NCI-H146 (cell line): ENCODE measurements at regions not wholly inside any gene's neighbourhood (a gene's known extent, or its start where the extent isn't known, plus 50 kb on each side); places are given as distances from the start of the nearest gene placed in this dataset.

Experiments
- DNase-seq: peaks from one replicate; lab custom pipeline; 2025; lab: John Stamatoyannopoulos, UW

- no peak for DNase-seq
These were observed 682.6 kb upstream of the SGCG start for GRCh38 chr13:22497991-22498780.

- no peak for DNase-seq
These were observed 680.9 kb upstream of the SGCG start for GRCh38 chr13:22499919-22500318.

- no peak for DNase-seq
These were observed 675.3 kb upstream of the SGCG start for GRCh38 chr13:22505489-22505888.

GRCh38 chr13:22506096-22506691 lies 674.6 kb upstream of the SGCG start:
- DNase-seq: no peak

GRCh38 chr13:22517544-22517943 lies 663.2 kb upstream of the SGCG start:
- no peak for DNase-seq

- DNase-seq: no peak
These were observed 643.9 kb upstream of the SGCG start for GRCh38 chr13:22536851-22537250.

GRCh38 chr13:22538400-22538799 lies 642.4 kb upstream of the SGCG start:
- DNase-seq: no peak

- DNase-seq: no peak
These were observed 631.7 kb upstream of the SGCG start for GRCh38 chr13:22549126-22549525.

GRCh38 chr13:22561581-22561980 lies 619.2 kb upstream of the SGCG start:
- no peak for DNase-seq

- DNase-seq: no peak
These were observed 618.7 kb upstream of the SGCG start for GRCh38 chr13:22562116-22562515.

- DNase-seq: no peak
These were observed 617.5 kb upstream of the SGCG start for GRCh38 chr13:22563272-22563671.

GRCh38 chr13:22569811-22570210 lies 611.0 kb upstream of the SGCG start:
- DNase-seq: no peak

- no peak for DNase-seq
These were observed 590.9 kb upstream of the SGCG start for GRCh38 chr13:22589880-22590279.

GRCh38 chr13:22592515-22592914 lies 588.3 kb upstream of the SGCG start:
- no peak for DNase-seq

- no peak for DNase-seq
These were observed 586.7 kb upstream of the SGCG start for GRCh38 chr13:22594041-22594440.

- no peak for DNase-seq
These were observed 584.5 kb upstream of the SGCG start for GRCh38 chr13:22596171-22596863.

GRCh38 chr13:22599156-22599555 lies 581.6 kb upstream of the SGCG start:
- no peak for DNase-seq

- no peak for DNase-seq
These were observed 562.8 kb upstream of the SGCG start for GRCh38 chr13:22618002-22618401.

- no peak for DNase-seq
These were observed 555.1 kb upstream of the SGCG start for GRCh38 chr13:22625691-22626090.

- DNase-seq: no peak
These were observed 551.4 kb upstream of the SGCG start for GRCh38 chr13:22629374-22629773.

GRCh38 chr13:22642088-22642487 lies 538.7 kb upstream of the SGCG start:
- no peak for DNase-seq

GRCh38 chr13:22644941-22645340 lies 535.8 kb upstream of the SGCG start:
- no peak for DNase-seq

GRCh38 chr13:22647156-22647850 lies 533.5 kb upstream of the SGCG start:
- no peak for DNase-seq
